ENCODE measurements at regions not wholly inside any gene's neighbourhood (a gene's known extent, or its start where the extent isn't known, plus 50 kb on each side); places are given as distances from the start of the nearest gene placed in this dataset.

DNA sequence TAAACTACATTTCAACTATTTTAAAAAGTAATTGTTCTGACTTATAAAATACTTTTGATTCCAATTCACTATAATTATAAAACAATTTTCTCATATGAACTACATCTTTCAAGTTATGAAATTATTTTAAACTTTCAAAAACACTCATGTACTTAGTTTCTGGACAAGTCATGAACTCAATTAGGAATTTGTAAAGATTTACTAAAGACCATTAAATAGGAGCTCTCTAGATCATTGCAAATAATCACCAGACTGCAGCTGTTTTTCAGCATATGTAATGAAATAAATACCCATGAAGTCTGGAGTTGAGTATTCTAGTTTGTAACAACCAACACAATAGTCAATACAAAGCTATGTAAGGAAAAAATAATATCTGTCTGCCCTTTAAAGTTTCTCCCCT, 605.1 kb upstream of the MIR17HG start:
- Histone ChIP-seq H3K9ac (ENCODE audit: low read depth in 1 of 2, low read length in 2 of 2) (no peak overlapping the region), H3K9me3 (ENCODE audit: control insufficient read depth in 4 of 4, low read length in 3 of 4) (no peaks in the 10 kb centered on the region), H3K27ac (ENCODE audit: low read depth in 1 of 2, low read length in 2 of 2) (no peak overlapping the region), H3K27me3 (ENCODE audit: control insufficient read depth in 4 of 4, insufficient read depth in 4 of 4, low read length in 3 of 4) (no peaks in the 10 kb centered on the region), H3K36me3 (ENCODE audit: control insufficient read depth in 4 of 4, insufficient read depth in 3 of 4, low read depth in 1 of 4, low read length in 3 of 4) (no peaks in the 10 kb centered on the region), H3K4me1 (ENCODE audit: control insufficient read depth in 4 of 4, insufficient read depth in 4 of 4, low read length in 3 of 4) (no peaks in the 10 kb centered on the region), H3K4me3 (ENCODE audit: low read depth in 1 of 3, low read length in 3 of 3) (no peak overlapping the region)
- DNase-seq (ENCODE audit: low spot score) = no peak
- TF ChIP-seq, protein P1, sequence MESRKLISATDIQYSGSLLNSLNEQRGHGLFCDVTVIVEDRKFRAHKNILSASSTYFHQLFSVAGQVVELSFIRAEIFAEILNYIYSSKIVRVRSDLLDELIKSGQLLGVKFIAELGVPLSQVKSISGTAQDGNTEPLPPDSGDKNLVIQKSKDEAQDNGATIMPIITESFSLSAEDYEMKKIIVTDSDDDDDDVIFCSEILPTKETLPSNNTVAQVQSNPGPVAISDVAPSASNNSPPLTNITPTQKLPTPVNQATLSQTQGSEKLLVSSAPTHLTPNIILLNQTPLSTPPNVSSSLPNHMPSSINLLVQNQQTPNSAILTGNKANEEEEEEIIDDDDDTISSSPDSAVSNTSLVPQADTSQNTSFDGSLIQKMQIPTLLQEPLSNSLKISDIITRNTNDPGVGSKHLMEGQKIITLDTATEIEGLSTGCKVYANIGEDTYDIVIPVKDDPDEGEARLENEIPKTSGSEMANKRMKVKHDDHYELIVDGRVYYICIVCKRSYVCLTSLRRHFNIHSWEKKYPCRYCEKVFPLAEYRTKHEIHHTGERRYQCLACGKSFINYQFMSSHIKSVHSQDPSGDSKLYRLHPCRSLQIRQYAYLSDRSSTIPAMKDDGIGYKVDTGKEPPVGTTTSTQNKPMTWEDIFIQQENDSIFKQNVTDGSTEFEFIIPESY (IDR thresholded peaks at IDR 0.05) = no peak
- TF ChIP-seq, protein P2, sequence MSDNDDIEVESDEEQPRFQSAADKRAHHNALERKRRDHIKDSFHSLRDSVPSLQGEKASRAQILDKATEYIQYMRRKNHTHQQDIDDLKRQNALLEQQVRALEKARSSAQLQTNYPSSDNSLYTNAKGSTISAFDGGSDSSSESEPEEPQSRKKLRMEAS (IDR thresholded peaks at IDR 0.05) = no peak
- no peak for TF ChIP-seq REST (IDR thresholded peaks at IDR 0.05)
- TF ChIP-seq NR2F2 (IDR thresholded peaks at IDR 0.05) = no peak
- TF ChIP-seq, protein P3, sequence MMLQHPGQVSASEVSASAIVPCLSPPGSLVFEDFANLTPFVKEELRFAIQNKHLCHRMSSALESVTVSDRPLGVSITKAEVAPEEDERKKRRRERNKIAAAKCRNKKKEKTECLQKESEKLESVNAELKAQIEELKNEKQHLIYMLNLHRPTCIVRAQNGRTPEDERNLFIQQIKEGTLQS (IDR thresholded peaks at IDR 0.05) = no peak
- TF ChIP-seq FOXA2 (IDR thresholded peaks at IDR 0.05) = no peak
- TF ChIP-seq RXRA (IDR thresholded peaks at IDR 0.05) = no peak
- TF ChIP-seq, protein P4, sequence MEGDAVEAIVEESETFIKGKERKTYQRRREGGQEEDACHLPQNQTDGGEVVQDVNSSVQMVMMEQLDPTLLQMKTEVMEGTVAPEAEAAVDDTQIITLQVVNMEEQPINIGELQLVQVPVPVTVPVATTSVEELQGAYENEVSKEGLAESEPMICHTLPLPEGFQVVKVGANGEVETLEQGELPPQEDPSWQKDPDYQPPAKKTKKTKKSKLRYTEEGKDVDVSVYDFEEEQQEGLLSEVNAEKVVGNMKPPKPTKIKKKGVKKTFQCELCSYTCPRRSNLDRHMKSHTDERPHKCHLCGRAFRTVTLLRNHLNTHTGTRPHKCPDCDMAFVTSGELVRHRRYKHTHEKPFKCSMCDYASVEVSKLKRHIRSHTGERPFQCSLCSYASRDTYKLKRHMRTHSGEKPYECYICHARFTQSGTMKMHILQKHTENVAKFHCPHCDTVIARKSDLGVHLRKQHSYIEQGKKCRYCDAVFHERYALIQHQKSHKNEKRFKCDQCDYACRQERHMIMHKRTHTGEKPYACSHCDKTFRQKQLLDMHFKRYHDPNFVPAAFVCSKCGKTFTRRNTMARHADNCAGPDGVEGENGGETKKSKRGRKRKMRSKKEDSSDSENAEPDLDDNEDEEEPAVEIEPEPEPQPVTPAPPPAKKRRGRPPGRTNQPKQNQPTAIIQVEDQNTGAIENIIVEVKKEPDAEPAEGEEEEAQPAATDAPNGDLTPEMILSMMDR (IDR thresholded peaks at IDR 0.05; ENCODE audit: low read depth, low read length, missing input control) = no peak
- no peak for TF ChIP-seq EGR1 (IDR thresholded peaks at IDR 0.05; ENCODE audit: low read depth in 2 of 2)
- no peak for TF ChIP-seq FOXA1 (IDR thresholded peaks at IDR 0.05)
- TF ChIP-seq JUND (IDR thresholded peaks at IDR 0.05) = no peak
- no peak for TF ChIP-seq HNF4A (conservative IDR thresholded peaks at IDR 0.05)

DNA sequence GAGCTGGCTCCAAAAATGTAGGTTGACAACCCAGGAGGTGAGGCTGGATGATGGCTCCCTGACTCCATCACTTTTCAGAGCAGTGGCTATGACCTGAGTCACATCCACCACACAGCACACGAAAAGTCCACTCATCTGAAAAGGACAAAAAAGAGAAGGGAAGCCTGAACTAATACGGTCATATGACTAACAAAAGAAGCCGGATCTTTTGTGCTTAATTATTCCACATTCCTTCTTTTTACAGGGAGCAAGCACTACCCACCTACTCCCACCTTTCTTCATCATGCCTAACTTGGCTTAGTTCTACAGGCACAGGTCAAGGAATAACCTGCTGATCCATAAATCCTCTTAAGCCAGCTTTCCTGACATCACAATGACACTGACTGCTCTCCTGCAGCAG, 601.3 kb upstream of the MIR17HG start:
- H3K27ac ChIP-seq (ENCODE audit: low read depth in 1 of 2, low read length in 2 of 2) = no peak overlapping the region
- H3K27me3 ChIP-seq (ENCODE audit: control insufficient read depth in 4 of 4, insufficient read depth in 4 of 4, low read length in 3 of 4) = peaks cover 0 to 2% (median 0%) of the 10 kb centered on the region in 4 donors
- no peak overlapping the region for H3K9ac ChIP-seq (ENCODE audit: low read depth in 1 of 2, low read length in 2 of 2)
- TF ChIP-seq HNF4G (IDR thresholded peaks at IDR 0.05) (no peak), FOXA2 (IDR thresholded peaks at IDR 0.05) (no peak), GABPA (IDR thresholded peaks at IDR 0.05 in 1 of 2, conservative IDR thresholded peaks at IDR 0.05 in 1 of 2) (no peak)
- TF ChIP-seq, protein P2 (IDR thresholded peaks at IDR 0.05) = no peak
- no peaks in the 10 kb centered on the region for H3K4me1 ChIP-seq (ENCODE audit: control insufficient read depth in 4 of 4, insufficient read depth in 4 of 4, low read length in 3 of 4)
- no peaks in the 10 kb centered on the region for H3K9me3 ChIP-seq (ENCODE audit: control insufficient read depth in 4 of 4, low read length in 3 of 4)
- WGBS = 78% methylated on average over 3 of the region's 3 CpGs
- no peak for DNase-seq (ENCODE audit: low spot score)
- no peaks in the 10 kb centered on the region for H3K36me3 ChIP-seq (ENCODE audit: control insufficient read depth in 4 of 4, insufficient read depth in 3 of 4, low read depth in 1 of 4, low read length in 3 of 4)
- no peak overlapping the region for H3K4me3 ChIP-seq (ENCODE audit: low read depth in 1 of 3, low read length in 3 of 3)

Measured in liver (tissue), 8 donors.